NCI-H1105 (cell line): ENCODE measurements at regions not wholly inside any gene's neighbourhood (a gene's known extent, or its start where the extent isn't known, plus 50 kb on each side); places are given as distances from the start of the nearest gene placed in this dataset.
"Not testable (repeated sequence)": the region's sequence is repeated elsewhere in the genome, so short reads cannot be mapped to it uniquely, and the experiment has no call there.

Experiments used
- DNase-seq: peaks from one replicate; lab custom pipeline; 2025; lab: John Stamatoyannopoulos, UW

GRCh38 chr2:195466427-195466826 lies 190.6 kb upstream of the SLC39A10 start:
- no peak for DNase-seq

- DNase-seq = no peak
Observed at GRCh38 chr2:195461010-195461409, 196.0 kb upstream of the SLC39A10 start.

GRCh38 chr2:195458936-195459335 lies 198.1 kb upstream of the SLC39A10 start:
- DNase-seq = no peak

- DNase-seq = no peak
Observed at GRCh38 chr2:195457873-195458272, 199.2 kb upstream of the SLC39A10 start.

- peak; percentile 51 for DNase-seq
Observed at GRCh38 chr2:195456771-195457170, 200.3 kb upstream of the SLC39A10 start.

GRCh38 chr2:195451160-195451559 lies 205.9 kb upstream of the SLC39A10 start:
- DNase-seq = no peak

- no peak for DNase-seq
Observed at GRCh38 chr2:195450552-195451113, 206.4 kb upstream of the SLC39A10 start.

- no peak for DNase-seq
Observed at GRCh38 chr2:195447323-195447975, 209.6 kb upstream of the SLC39A10 start.

GRCh38 chr2:195445639-195446038 lies 211.4 kb upstream of the SLC39A10 start:
- no peak for DNase-seq

- DNase-seq = no peak
Observed at GRCh38 chr2:195443926-195444325, 213.1 kb upstream of the SLC39A10 start.

GRCh38 chr2:195442458-195443175 lies 214.4 kb upstream of the SLC39A10 start:
- no peak for DNase-seq

- no peak for DNase-seq
Observed at GRCh38 chr2:195438692-195439091, 218.3 kb upstream of the SLC39A10 start.

- no peak for DNase-seq
Observed at GRCh38 chr2:195437521-195437920, 219.5 kb upstream of the SLC39A10 start.

GRCh38 chr2:195434346-195434745 lies 222.7 kb upstream of the SLC39A10 start:
- DNase-seq = no peak

GRCh38 chr2:195433729-195434128 lies 223.3 kb upstream of the SLC39A10 start:
- DNase-seq = not testable (repeated sequence)

- DNase-seq = no peak
Observed at GRCh38 chr2:195428673-195429072, 228.4 kb upstream of the SLC39A10 start.

GRCh38 chr2:195425328-195425727 lies 231.7 kb upstream of the SLC39A10 start:
- DNase-seq = no peak

- DNase-seq = no peak
Observed at GRCh38 chr2:195419033-195419432, 238.0 kb upstream of the SLC39A10 start.

- DNase-seq = peak; percentile 63
Observed at GRCh38 chr2:195414537-195415100, 242.4 kb upstream of the SLC39A10 start.

- no peak for DNase-seq
Observed at GRCh38 chr2:195413944-195414343, 243.1 kb upstream of the SLC39A10 start.

- no peak for DNase-seq
Observed at GRCh38 chr2:195413422-195413821, 243.6 kb upstream of the SLC39A10 start.

GRCh38 chr2:195411219-195411687 lies 245.8 kb upstream of the SLC39A10 start:
- no peak for DNase-seq
